WTC11 (cell line): ENCODE measurements at regions not wholly inside any gene's neighbourhood (a gene's known extent, or its start where the extent isn't known, plus 50 kb on each side); places are given as distances from the start of the nearest gene placed in this dataset.

Source experiments
- CREM ChIP-seq: sonication (generic); formaldehyde crosslinking; IDR thresholded peaks from 2 replicates; pipeline ENCODE4 v1.8.1; 2022; ENCODE audit warnings: mild to moderate bottlenecking, missing genetic modification reagents, moderate library complexity
- JUN ChIP-seq: sonication (generic); formaldehyde crosslinking; IDR thresholded peaks from 2 replicates; pipeline ENCODE4 v1.8.0; 2023; ENCODE audit warnings: mild to moderate bottlenecking, missing genetic modification reagents
- NFYB ChIP-seq: sonication (generic); formaldehyde crosslinking; conservative IDR thresholded peaks from 2 replicates; pipeline ENCODE4 v1.8.0; 2022; ENCODE audit warnings: low read depth, missing genetic modification reagents
- SP1 ChIP-seq: sonication (generic); formaldehyde crosslinking; conservative IDR thresholded peaks from 2 replicates; pipeline ENCODE4 v1.8.1; 2022; ENCODE audit warnings: missing genetic modification reagents
- TF ChIP-seq, protein P1 (sequence below): sonication (generic); formaldehyde crosslinking; IDR thresholded peaks from 2 replicates; pipeline ENCODE4 v1.8.1; 2023; ENCODE audit warnings: mild to moderate bottlenecking, missing genetic modification reagents
- TF ChIP-seq, protein P2 (sequence below): fragments of 200-600 bp; IDR thresholded peaks from 2 replicates; pipeline ENCODE4 v1.8.0; 2022; ENCODE audit warnings: antibody characterized with exemption

GRCh38 chr14:51501746-51502145 is 150.0 kb upstream of the FRMD6 start:
- TF ChIP-seq SP1 (CRISPR knock-in tag) = no peak
- TF ChIP-seq JUN (CRISPR knock-in tag) = no peak
- TF ChIP-seq, protein P1, sequence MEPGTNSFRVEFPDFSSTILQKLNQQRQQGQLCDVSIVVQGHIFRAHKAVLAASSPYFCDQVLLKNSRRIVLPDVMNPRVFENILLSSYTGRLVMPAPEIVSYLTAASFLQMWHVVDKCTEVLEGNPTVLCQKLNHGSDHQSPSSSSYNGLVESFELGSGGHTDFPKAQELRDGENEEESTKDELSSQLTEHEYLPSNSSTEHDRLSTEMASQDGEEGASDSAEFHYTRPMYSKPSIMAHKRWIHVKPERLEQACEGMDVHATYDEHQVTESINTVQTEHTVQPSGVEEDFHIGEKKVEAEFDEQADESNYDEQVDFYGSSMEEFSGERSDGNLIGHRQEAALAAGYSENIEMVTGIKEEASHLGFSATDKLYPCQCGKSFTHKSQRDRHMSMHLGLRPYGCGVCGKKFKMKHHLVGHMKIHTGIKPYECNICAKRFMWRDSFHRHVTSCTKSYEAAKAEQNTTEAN = no peak
- TF ChIP-seq NFYB (CRISPR knock-in tag) = no peak
- TF ChIP-seq, protein P2, sequence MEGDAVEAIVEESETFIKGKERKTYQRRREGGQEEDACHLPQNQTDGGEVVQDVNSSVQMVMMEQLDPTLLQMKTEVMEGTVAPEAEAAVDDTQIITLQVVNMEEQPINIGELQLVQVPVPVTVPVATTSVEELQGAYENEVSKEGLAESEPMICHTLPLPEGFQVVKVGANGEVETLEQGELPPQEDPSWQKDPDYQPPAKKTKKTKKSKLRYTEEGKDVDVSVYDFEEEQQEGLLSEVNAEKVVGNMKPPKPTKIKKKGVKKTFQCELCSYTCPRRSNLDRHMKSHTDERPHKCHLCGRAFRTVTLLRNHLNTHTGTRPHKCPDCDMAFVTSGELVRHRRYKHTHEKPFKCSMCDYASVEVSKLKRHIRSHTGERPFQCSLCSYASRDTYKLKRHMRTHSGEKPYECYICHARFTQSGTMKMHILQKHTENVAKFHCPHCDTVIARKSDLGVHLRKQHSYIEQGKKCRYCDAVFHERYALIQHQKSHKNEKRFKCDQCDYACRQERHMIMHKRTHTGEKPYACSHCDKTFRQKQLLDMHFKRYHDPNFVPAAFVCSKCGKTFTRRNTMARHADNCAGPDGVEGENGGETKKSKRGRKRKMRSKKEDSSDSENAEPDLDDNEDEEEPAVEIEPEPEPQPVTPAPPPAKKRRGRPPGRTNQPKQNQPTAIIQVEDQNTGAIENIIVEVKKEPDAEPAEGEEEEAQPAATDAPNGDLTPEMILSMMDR = no peak
- no peak for TF ChIP-seq CREM (CRISPR knock-in tag)
